SU-DHL-6 (cell line): ENCODE measurements at regions not wholly inside any gene's neighbourhood (a gene's known extent, or its start where the extent isn't known, plus 50 kb on each side); places are given as distances from the start of the nearest gene placed in this dataset.

Experiments
- EZH2phosphoT487 ChIP-seq: fragments of 200-600 bp; sonication (generic), shearing (Covaris generic); conservative IDR thresholded peaks from 2 replicates; pipeline ENCODE4 v1.6.1; 2018; ENCODE audit warnings: mild to moderate bottlenecking, antibody characterized with exemption, low read length, moderate library complexity, mixed read lengths
- TF ChIP-seq, protein P1 (sequence below): fragments of 200-600 bp; sonication (generic); IDR thresholded peaks from one replicate; pipeline ENCODE4 v1.5.1; 2017; ENCODE audit warnings: antibody characterized with exemption, mild to moderate bottlenecking, low read length, moderate library complexity; ENCODE audit not compliant: insufficient read depth, poor library complexity, severe bottlenecking

DNA sequence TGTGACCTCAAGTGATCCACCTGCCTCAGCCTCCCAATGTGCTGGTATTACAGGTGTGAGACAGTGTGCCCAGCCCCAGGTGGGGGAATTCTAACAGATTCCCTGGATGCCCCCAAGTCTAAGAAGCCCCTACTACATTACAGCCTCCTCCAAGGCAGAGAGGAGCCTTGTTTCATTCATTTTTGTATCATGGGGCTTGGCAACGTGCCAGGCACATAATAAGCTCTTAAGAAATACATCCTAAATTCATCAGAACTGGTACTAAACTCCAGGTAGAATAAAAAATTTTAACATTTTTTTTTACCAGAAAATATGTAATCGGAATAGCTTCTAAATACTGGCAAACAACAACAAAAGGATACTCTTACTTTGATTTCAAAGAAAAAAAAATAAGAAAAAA, 127.1 kb downstream of the CHIC2 start:
- TF ChIP-seq, protein P1, sequence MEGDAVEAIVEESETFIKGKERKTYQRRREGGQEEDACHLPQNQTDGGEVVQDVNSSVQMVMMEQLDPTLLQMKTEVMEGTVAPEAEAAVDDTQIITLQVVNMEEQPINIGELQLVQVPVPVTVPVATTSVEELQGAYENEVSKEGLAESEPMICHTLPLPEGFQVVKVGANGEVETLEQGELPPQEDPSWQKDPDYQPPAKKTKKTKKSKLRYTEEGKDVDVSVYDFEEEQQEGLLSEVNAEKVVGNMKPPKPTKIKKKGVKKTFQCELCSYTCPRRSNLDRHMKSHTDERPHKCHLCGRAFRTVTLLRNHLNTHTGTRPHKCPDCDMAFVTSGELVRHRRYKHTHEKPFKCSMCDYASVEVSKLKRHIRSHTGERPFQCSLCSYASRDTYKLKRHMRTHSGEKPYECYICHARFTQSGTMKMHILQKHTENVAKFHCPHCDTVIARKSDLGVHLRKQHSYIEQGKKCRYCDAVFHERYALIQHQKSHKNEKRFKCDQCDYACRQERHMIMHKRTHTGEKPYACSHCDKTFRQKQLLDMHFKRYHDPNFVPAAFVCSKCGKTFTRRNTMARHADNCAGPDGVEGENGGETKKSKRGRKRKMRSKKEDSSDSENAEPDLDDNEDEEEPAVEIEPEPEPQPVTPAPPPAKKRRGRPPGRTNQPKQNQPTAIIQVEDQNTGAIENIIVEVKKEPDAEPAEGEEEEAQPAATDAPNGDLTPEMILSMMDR, result no peak
- no peak for TF ChIP-seq EZH2phosphoT487
